ENCODE measurements at regions not wholly inside any gene's neighbourhood (a gene's known extent, or its start where the extent isn't known, plus 50 kb on each side); places are given as distances from the start of the nearest gene placed in this dataset.

DNA sequence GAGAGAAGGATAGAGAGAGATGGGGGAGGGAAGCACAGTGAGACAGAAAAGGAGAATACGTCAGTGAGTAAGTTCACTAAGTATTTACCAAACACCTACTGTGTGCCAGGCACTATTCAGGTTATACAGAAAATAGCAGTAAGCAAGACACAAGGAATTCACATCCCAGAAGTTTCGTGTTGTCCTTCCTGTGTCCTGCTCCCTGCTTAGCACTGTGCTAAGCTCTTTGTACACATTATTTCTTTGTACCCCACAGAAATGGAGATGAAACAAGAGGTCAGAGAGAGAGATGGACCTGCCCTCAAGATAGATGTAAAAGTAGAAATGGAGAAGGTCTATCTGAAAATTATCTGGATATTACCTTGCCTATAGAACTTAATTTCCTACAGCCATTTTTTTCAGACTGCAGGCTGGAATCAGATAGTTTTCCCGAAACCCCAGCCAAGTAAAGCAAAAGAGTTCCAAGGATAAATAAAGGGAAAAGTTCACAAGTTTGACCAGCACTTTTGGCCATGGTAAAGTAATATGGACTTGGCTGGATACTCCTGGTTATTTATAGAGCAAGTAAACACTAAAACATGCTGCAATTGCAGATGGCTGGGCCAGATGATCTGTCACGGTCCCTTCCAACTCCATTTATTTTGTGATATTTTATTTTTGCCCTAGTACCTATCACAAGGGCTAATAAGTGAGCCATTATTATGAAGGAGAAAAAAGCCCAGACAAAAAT is 353.7 kb upstream of the SLC7A11 start:
- TF ChIP-seq, protein P1, sequence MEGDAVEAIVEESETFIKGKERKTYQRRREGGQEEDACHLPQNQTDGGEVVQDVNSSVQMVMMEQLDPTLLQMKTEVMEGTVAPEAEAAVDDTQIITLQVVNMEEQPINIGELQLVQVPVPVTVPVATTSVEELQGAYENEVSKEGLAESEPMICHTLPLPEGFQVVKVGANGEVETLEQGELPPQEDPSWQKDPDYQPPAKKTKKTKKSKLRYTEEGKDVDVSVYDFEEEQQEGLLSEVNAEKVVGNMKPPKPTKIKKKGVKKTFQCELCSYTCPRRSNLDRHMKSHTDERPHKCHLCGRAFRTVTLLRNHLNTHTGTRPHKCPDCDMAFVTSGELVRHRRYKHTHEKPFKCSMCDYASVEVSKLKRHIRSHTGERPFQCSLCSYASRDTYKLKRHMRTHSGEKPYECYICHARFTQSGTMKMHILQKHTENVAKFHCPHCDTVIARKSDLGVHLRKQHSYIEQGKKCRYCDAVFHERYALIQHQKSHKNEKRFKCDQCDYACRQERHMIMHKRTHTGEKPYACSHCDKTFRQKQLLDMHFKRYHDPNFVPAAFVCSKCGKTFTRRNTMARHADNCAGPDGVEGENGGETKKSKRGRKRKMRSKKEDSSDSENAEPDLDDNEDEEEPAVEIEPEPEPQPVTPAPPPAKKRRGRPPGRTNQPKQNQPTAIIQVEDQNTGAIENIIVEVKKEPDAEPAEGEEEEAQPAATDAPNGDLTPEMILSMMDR (IDR thresholded peaks at IDR 0.05 in 8 of 11, conservative IDR thresholded peaks at IDR 0.05 in 3 of 11) = no peak
- TF ChIP-seq POLR2A (IDR thresholded peaks at IDR 0.05) = no peak
